H1 (cell line): ENCODE measurements at regions not wholly inside any gene's neighbourhood (a gene's known extent, or its start where the extent isn't known, plus 50 kb on each side); places are given as distances from the start of the nearest gene placed in this dataset.

Source experiments
- CTCF ChIA-PET: fragments of 300-600 bp; sonication (Branson Sonifier 250); formaldehyde crosslinking; loops from one replicate; lab custom pipeline; 2021; ENCODE audit not compliant: partially characterized antibody; lab: Charles Lee
- POLR2A ChIA-PET: fragments of 300-600 bp; sonication (Branson Sonifier 250); formaldehyde crosslinking; loops from one replicate; lab custom pipeline; 2021; ENCODE audit warnings: inconsistent platforms; ENCODE audit not compliant: partially characterized antibody; lab: Charles Lee
- DNase-seq, 2 experiments: peaks; one replicate each; pipeline versions ENCODE4 v3.0.0 to v3.0.0-alpha.2; 2010 to 2022; ENCODE audit warnings: low spot score in 2 of 2, low read depth in 1 of 2, mixed read lengths in 1 of 2
- FAIRE-seq: peaks from 2 replicates; lab custom pipeline; 2011; peaks lifted over from hg19 to GRCh38; lab: Jason Lieb, UNC
- H2AFZ ChIP-seq: 2 replicates; pipeline ENCODE4 v1.8.1; 2012; ENCODE audit warnings: low read length, inconsistent platforms
- H2AK5ac ChIP-seq: 2 replicates; pipeline ENCODE4 v1.6.1; 2013; ENCODE audit warnings: low read depth, low read length
- H2BK120ac ChIP-seq: replicated peaks from 2 replicates; pipeline ENCODE3; 2013; ENCODE audit warnings: low read depth, low read length, inconsistent platforms
- H2BK12ac ChIP-seq: 2 replicates; pipeline ENCODE4 v1.6.1; 2013; ENCODE audit warnings: low read depth, low read length
- H2BK15ac ChIP-seq: 2 replicates; pipeline ENCODE4 v1.6.1; 2013; ENCODE audit warnings: low read length
- H2BK20ac ChIP-seq: 2 replicates; pipeline ENCODE4 v1.6.1; 2013; ENCODE audit warnings: low read length
- H2BK5ac ChIP-seq: 2 replicates; pipeline ENCODE4 v1.6.1; 2013; ENCODE audit warnings: low read depth, low read length
- H3K14ac ChIP-seq: 2 replicates; pipeline ENCODE4 v1.6.1; 2013; ENCODE audit warnings: inconsistent platforms; ENCODE audit not compliant: insufficient read length
- H3K18ac ChIP-seq: 2 replicates; pipeline ENCODE4 v1.6.1; 2013; ENCODE audit warnings: low read length; ENCODE audit errors: extremely low read depth
- H3K23ac ChIP-seq: 2 replicates; pipeline ENCODE4 v1.6.1; 2013; ENCODE audit warnings: inconsistent platforms; ENCODE audit not compliant: insufficient read length
- H3K23me2 ChIP-seq: 2 replicates; pipeline ENCODE4 v1.6.1; 2013; ENCODE audit warnings: low read depth, low read length
- H3K27ac ChIP-seq: 2 replicates; pipeline ENCODE4 v1.6.1; 2011; ENCODE audit warnings: low read depth, low read length, inconsistent platforms
- H3K27me3 ChIP-seq, 4 experiments: replicated peaks in 1 of 4; 1 replicate in 1 of 4; 2 replicates in 3 of 4; pipeline versions ENCODE4 v1.6.1 to v1.8.1; 2011 to 2013; ENCODE audit warnings: low read length in 3 of 4, mild to moderate bottlenecking in 3 of 4, inconsistent platforms in 2 of 4, mixed read lengths in 2 of 4, moderate library complexity in 1 of 4; ENCODE audit not compliant: control insufficient read depth in 3 of 4, insufficient read depth in 3 of 4; ENCODE audit errors: extremely low read depth in 1 of 4
- H3K36me3 ChIP-seq, 4 experiments: 2 replicates each; pipeline versions ENCODE4 v1.6.1 to v1.8.1; 2011 to 2013; ENCODE audit warnings: mild to moderate bottlenecking in 4 of 4, low read length in 3 of 4, moderate library complexity in 2 of 4, control low read depth in 1 of 4, inconsistent platforms in 1 of 4; ENCODE audit not compliant: insufficient read depth in 4 of 4, control insufficient read depth in 2 of 4
- H3K4ac ChIP-seq: replicated peaks from 2 replicates; pipeline ENCODE3; 2013; ENCODE audit warnings: low read length, low read depth, mixed read lengths, inconsistent platforms; ENCODE audit not compliant: insufficient read length
- H3K4me1 ChIP-seq, 4 experiments: replicated peaks in 1 of 4; 1 replicate in 1 of 4; 2 replicates in 3 of 4; pipeline versions ENCODE4 v1.6.1 to v1.8.1; 2011 to 2013; ENCODE audit warnings: low read length in 3 of 4, inconsistent platforms in 2 of 4, mixed read lengths in 1 of 4; ENCODE audit not compliant: insufficient read depth in 4 of 4, control insufficient read depth in 3 of 4
- H3K4me2 ChIP-seq, 2 experiments: 2 replicates each; pipeline versions ENCODE4 v1.6.1 to v1.8.1; 2011 to 2013; ENCODE audit warnings: low read depth in 2 of 2, low read length in 2 of 2, control low read depth in 1 of 2, inconsistent platforms in 1 of 2, mild to moderate bottlenecking in 1 of 2; ENCODE audit not compliant: insufficient read depth in 1 of 2
- H3K4me3 ChIP-seq, 4 experiments: fragments of 200-600, 300-600 bp in 1 of 4; sonication (generic), shearing (Covaris generic), sonication (Bioruptor Twin) in 1 of 4; 2 replicates each; pipeline versions ENCODE4 v1.5.1 to v1.8.1; 2011 to 2016; ENCODE audit warnings: low read length in 4 of 4, low read depth in 3 of 4, control low read depth in 2 of 4, inconsistent platforms in 2 of 4, mild to moderate bottlenecking in 2 of 4, mixed read lengths in 1 of 4, moderate library complexity in 1 of 4; ENCODE audit not compliant: insufficient read depth in 2 of 4; ENCODE audit errors: extremely low read depth in 1 of 4
- H3K56ac ChIP-seq: replicated peaks from 2 replicates; pipeline ENCODE3; 2013; ENCODE audit warnings: low read depth, mild to moderate bottlenecking, mixed read lengths, low read length, inconsistent platforms; ENCODE audit not compliant: insufficient read length
- H3K79me1 ChIP-seq: 2 replicates; pipeline ENCODE4 v1.6.1; 2013; ENCODE audit warnings: low read depth, low read length, control low read depth
- H3K79me2 ChIP-seq, 2 experiments: 2 replicates each; pipeline versions ENCODE4 v1.6.1 to v1.8.1; 2012 to 2013; ENCODE audit warnings: low read length in 2 of 2, mild to moderate bottlenecking in 2 of 2, inconsistent platforms in 1 of 2; ENCODE audit not compliant: insufficient read depth in 2 of 2, control insufficient read depth in 1 of 2
- H3K9ac ChIP-seq, 4 experiments: replicated peaks in 1 of 4; 1 replicate in 1 of 4; 2 replicates in 3 of 4; pipeline versions ENCODE4 v1.6.1 to v1.8.1; 2011 to 2013; ENCODE audit warnings: low read depth in 3 of 4, low read length in 3 of 4, control low read depth in 2 of 4, mild to moderate bottlenecking in 2 of 4, moderate library complexity in 2 of 4, inconsistent platforms in 1 of 4; ENCODE audit errors: extremely low read depth in 1 of 4
- H3K9me3 ChIP-seq, 2 experiments: 2 replicates each; pipeline versions ENCODE4 v1.6.1 to v1.8.1; 2012 to 2013; ENCODE audit warnings: mild to moderate bottlenecking in 2 of 2, moderate library complexity in 2 of 2, control low read depth in 1 of 2, inconsistent platforms in 1 of 2, low read depth in 1 of 2, low read length in 1 of 2, mixed read lengths in 1 of 2; ENCODE audit not compliant: insufficient read depth in 2 of 2
- H4K20me1 ChIP-seq, 2 experiments: replicated peaks in 1 of 2; 2 replicates each; pipeline versions ENCODE3 to v1.8.1; 2011 to 2013; ENCODE audit warnings: inconsistent platforms in 2 of 2, low read length in 2 of 2, mild to moderate bottlenecking in 1 of 2; ENCODE audit not compliant: insufficient read depth in 2 of 2, control insufficient read depth in 1 of 2
- H4K5ac ChIP-seq: 2 replicates; pipeline ENCODE4 v1.6.1; 2013; ENCODE audit warnings: low read length, low read depth, mixed read lengths, inconsistent platforms; ENCODE audit not compliant: insufficient read length
- H4K8ac ChIP-seq: 2 replicates; pipeline ENCODE4 v1.8.0; 2013; ENCODE audit warnings: mild to moderate bottlenecking, moderate library complexity, low read length, inconsistent platforms; ENCODE audit not compliant: insufficient read depth; ENCODE audit errors: extremely low read depth
- H4K91ac ChIP-seq: replicated peaks from 2 replicates; pipeline ENCODE3; 2013; ENCODE audit warnings: low read length, mixed read lengths, inconsistent platforms; ENCODE audit not compliant: insufficient read length
- CBX5 ChIP-seq: fragments of 300-800, 300-1000 bp; sonication (generic); IDR thresholded peaks from 2 replicates; pipeline ENCODE4 v1.7.1; 2016; ENCODE audit warnings: antibody characterized with exemption, low read length, low read depth
- EGR1 ChIP-seq: IDR thresholded peaks from 2 replicates; pipeline ENCODE4 v1.6.1; 2011; ENCODE audit warnings: low read depth, low read length, borderline replicate concordance
- GTF2F1 ChIP-seq: IDR thresholded peaks from 2 replicates; pipeline ENCODE4 v1.6.1; 2012; ENCODE audit warnings: low read depth, low read length, improper control_type of control experiment, borderline replicate concordance
- KDM4A ChIP-seq: IDR thresholded peaks from one replicate; pipeline ENCODE4 v1.7.1; 2012; ENCODE audit warnings: low read depth, mild to moderate bottlenecking, moderate library complexity, low read length, inconsistent platforms; ENCODE audit not compliant: severe bottlenecking
- MAFK ChIP-seq: IDR thresholded peaks from 2 replicates; pipeline ENCODE4 v1.6.1; 2012; ENCODE audit warnings: low read depth, mild to moderate bottlenecking, improper control_type of control experiment, low read length
- NRF1 ChIP-seq: IDR thresholded peaks from 2 replicates; pipeline ENCODE4 v1.6.1; 2011; ENCODE audit warnings: mild to moderate bottlenecking, low read depth, low read length, improper control_type of control experiment
- SIRT6 ChIP-seq: IDR thresholded peaks from one replicate; pipeline ENCODE4 v1.7.1; 2012; ENCODE audit warnings: low read length, inconsistent platforms
- SUZ12 ChIP-seq: fragments of 200-600 bp; sonication (generic); IDR thresholded peaks from 2 replicates; pipeline ENCODE4 v1.6.1; 2012; ENCODE audit warnings: mild to moderate bottlenecking, inconsistent platforms, low read length, moderate library complexity, mixed read lengths
- TAF7 ChIP-seq: optimal IDR thresholded peaks from 2 replicates; pipeline ENCODE3; 2011; ENCODE audit warnings: low read depth, mild to moderate bottlenecking, inconsistent platforms, low read length, moderate library complexity, borderline replicate concordance
- WGBS, 2 experiments: shearing (Covaris generic) in 1 of 2; methylation state at CpG; one replicate each; pipeline versions ENCODE4 v1.1.6 to v1.1.7; 2013 to 2015; ENCODE audit warnings: low lambda C conversion rate in 2 of 2, mixed read lengths in 2 of 2, inconsistent platforms in 1 of 2, low coverage in 1 of 2, missing lambda C conversion rate in 1 of 2; ENCODE audit not compliant: insufficient replicate concordance in 2 of 2, insufficient coverage in 1 of 2, insufficient read length in 1 of 2; ENCODE audit errors: extremely low coverage in 1 of 2, missing lambda C conversion rate in 1 of 2; 5-methylcytosine and 5-hydroxymethylcytosine counted together
- TF ChIP-seq, protein P1 (sequence below): IDR thresholded peaks from 2 replicates; pipeline ENCODE4 v1.6.1; 2011; ENCODE audit warnings: low read depth, mild to moderate bottlenecking, low read length; ENCODE audit not compliant: insufficient read depth
- TF ChIP-seq, protein P2 (sequence below): IDR thresholded peaks from 2 replicates; pipeline ENCODE4 v1.6.1; 2012; ENCODE audit warnings: inconsistent platforms
- TF ChIP-seq, protein P3 (sequence below): IDR thresholded peaks from 2 replicates; pipeline ENCODE4 v1.6.1; 2012; ENCODE audit warnings: low read length, inconsistent platforms

DNA sequence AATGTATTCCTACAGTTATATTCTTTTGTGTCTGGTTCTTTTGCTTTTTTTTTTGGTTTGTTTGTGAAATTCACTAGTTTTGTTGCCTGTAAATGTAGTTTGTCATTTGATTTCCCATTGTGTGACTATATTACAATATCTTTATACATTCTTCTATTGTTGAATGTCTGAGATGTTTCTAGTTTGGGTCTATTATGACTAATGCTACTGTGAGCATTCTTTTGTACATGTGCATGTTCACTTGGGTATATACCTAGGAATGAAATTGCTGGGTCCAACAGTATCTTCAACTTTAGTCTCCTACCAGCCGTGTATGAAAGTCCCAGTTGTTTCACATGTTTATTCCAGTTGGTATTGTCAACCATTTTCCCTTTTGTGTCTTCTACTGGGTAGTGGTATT lies 112.7 kb upstream of the RBMS1 start:
- Histone ChIP-seq H2BK120ac (no peak overlapping the region), H3K79me2 (no peaks in the 10 kb centered on the region), H4K8ac (no peak overlapping the region), H3K14ac (no peak overlapping the region), H4K20me1 (no peaks in the 10 kb centered on the region), H3K4me2 (no peak overlapping the region), H2AK5ac (no peak overlapping the region), H3K9me3 (no peaks in the 10 kb centered on the region), H3K27ac (no peak overlapping the region), H4K91ac (no peak overlapping the region), H2AFZ (no peak overlapping the region), H3K36me3 (no peaks in the 10 kb centered on the region), H3K4me1 (peaks cover 0 to 3% (median 0%) of the 10 kb centered on the region in 4 experiments; a peak in 1 of 7 replicates), H3K9ac (no peak overlapping the region), H3K79me1 (no peaks in the 10 kb centered on the region), H2BK5ac (no peak overlapping the region), H2BK20ac (no peak overlapping the region), H3K4me3 (no peak overlapping the region), H3K56ac (no peak overlapping the region), H3K27me3 (no peaks in the 10 kb centered on the region), H4K5ac (no peak overlapping the region), H3K23me2 (no peaks in the 10 kb centered on the region), H3K23ac (no peak overlapping the region), H3K4ac (no peak overlapping the region), H2BK12ac (no peak overlapping the region), H2BK15ac (no peak overlapping the region), H3K18ac (no peak overlapping the region)
- FAIRE-seq (no peak), DNase-seq (no peak)
- 89% methylated on average over 1 of the region's 1 CpG; no CpG with 5 or more reads in 1 of the 2 experiments for WGBS, 2 experiments
- ChIA-PET POLR2A (no interaction called here), CTCF (interaction anchor here (0.6 to 2.4 kb wide), 2 partner anchors 10 to 24 kb away, joined by 3 to 6 read pairs; no protein-coding TSS in a partner anchor)
- TF ChIP-seq TAF7, result no peak
- TF ChIP-seq, protein P1, sequence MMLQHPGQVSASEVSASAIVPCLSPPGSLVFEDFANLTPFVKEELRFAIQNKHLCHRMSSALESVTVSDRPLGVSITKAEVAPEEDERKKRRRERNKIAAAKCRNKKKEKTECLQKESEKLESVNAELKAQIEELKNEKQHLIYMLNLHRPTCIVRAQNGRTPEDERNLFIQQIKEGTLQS, result no peak
- TF ChIP-seq, protein P2, sequence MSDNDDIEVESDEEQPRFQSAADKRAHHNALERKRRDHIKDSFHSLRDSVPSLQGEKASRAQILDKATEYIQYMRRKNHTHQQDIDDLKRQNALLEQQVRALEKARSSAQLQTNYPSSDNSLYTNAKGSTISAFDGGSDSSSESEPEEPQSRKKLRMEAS, result no peak
- TF ChIP-seq GTF2F1, result no peak
- no peak for TF ChIP-seq KDM4A
- no peak for TF ChIP-seq MAFK
- TF ChIP-seq, protein P3, sequence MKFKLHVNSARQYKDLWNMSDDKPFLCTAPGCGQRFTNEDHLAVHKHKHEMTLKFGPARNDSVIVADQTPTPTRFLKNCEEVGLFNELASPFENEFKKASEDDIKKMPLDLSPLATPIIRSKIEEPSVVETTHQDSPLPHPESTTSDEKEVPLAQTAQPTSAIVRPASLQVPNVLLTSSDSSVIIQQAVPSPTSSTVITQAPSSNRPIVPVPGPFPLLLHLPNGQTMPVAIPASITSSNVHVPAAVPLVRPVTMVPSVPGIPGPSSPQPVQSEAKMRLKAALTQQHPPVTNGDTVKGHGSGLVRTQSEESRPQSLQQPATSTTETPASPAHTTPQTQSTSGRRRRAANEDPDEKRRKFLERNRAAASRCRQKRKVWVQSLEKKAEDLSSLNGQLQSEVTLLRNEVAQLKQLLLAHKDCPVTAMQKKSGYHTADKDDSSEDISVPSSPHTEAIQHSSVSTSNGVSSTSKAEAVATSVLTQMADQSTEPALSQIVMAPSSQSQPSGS, result no peak
- TF ChIP-seq SUZ12, result no peak
- TF ChIP-seq EGR1, result no peak
- no peak for TF ChIP-seq NRF1
- TF ChIP-seq CBX5, result no peak
- TF ChIP-seq SIRT6, result no peak
